AG08395 (cell line): ENCODE measurements at regions not wholly inside any gene's neighbourhood (a gene's known extent, or its start where the extent isn't known, plus 50 kb on each side); places are given as distances from the start of the nearest gene placed in this dataset.

Experiments
- DNase-seq: peaks from one replicate; pipeline ENCODE4 v3.0.0; 2012; ENCODE audit warnings: mixed read lengths, low spot score

- DNase-seq: no peak
Observed at GRCh38 chr6:98463038-98464000, 371.1 kb upstream of the POU3F2 start.

DNA sequence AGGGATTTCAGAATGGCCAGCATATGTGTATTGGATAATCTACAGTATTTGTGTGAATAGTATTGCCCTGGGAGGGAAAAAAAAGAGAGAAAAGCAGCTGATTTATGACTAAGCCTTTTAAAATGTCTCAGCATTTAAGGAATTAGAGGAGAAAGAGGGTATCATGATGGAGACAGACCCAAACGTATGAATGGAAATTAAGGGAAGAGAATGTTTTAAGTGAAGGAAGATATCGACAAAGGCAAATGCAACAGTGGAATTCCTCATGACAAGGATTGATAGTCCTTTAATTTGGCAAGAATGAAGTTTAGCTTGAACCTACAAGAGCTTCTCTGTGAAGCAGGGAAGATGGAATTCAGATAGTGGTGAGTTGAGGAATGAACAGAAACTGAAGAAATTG lies 367.3 kb upstream of the POU3F2 start:
- DNase-seq: no peak

DNA sequence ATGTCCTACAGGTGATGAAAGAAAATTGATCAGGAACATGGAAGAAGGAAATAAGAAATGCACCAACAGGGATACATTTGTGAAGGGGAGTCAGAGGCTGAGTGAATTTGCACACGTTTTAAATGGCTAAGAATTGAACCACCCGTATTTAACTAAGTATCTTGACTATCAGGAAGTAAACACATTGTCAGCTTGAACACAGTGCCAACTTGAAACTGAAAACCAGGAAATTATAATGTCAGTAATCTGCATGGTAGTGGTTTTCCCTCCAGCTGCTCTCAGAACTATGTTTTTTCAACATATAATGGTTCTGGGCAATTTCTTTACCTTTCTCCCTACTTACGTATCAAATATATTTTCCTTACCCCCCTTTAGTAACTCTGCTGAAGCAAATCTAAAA lies 366.5 kb upstream of the POU3F2 start:
- no peak for DNase-seq

DNA sequence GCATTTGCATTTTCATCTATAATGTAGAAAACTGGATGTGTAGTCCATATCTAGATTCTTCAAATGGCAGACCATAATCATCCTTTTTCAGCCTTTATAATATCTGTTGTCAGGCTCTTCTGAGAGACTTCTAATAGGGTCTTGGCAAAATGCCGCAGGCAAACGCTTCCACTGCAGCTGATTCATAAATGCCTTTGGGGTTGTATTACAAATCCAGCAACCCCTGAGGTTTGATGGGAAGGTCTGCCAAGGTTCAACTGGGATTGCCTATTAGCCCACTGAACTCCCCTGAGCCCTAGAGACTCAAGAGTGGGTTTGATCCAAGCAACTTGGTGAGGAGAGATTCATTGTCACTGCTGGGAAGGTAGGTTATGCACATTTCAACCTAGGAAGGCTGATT lies 365.2 kb upstream of the POU3F2 start:
- no peak for DNase-seq

- no peak for DNase-seq
Observed at GRCh38 chr6:98470821-98471220, 363.6 kb upstream of the POU3F2 start.

GRCh38 chr6:98471444-98471843 lies 362.9 kb upstream of the POU3F2 start:
- DNase-seq: no peak

DNA sequence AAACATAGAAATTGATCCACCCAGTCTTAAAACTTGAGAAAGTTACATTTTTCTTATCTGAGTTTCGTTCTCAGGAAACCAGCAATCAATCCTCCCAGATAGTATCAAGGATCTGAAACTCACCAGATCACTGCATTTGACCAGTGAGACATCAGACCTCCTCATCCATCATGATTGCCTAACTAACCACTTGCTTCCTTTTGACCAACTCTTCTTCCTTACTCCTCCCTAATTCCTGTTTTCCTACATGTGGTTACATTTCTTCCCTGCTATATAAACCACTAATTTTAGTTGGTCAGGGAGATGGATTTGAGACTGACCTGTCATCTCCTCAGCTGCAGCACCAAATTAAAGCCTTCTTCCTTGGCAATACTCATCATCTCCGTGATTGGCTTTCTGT lies 357.1 kb upstream of the POU3F2 start:
- no peak for DNase-seq

DNA sequence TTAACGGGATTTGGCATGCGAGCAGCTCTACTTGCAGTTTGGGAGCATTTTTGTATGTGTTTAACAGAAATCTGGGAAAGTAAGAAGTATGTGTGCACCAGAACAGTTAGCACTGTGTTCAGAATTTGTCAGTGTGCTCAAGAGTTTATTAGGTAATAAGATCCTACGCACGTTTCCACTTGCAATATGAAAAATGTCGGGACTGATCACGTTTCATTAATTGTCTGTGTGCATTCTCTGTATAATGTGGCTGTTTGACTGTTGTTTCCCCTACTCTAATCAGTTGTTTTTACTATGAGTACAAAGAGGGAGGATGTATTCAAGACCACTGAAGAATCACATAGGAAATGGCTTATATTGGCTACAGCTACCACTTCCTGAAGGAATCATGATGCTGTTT lies 349.7 kb upstream of the POU3F2 start:
- no peak for DNase-seq

DNA sequence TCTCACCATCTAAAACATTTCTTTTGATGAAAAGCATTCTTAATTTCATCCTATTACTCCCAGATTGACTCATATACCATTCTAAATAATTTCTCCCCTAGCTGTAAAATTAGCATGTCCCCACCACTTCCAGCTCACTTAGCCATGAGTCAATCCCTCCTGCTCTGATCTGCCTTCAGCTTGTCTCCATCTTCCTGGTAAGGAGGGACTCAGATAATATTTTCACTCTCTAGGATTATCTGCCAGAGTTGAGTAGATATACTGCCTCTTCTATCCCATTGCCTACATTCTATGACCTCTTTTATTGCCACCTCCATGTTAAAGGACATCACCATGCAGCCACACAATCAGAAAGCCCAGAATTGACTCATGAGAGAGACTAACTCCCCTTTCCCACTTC lies 348.8 kb upstream of the POU3F2 start:
- DNase-seq: no peak

DNA sequence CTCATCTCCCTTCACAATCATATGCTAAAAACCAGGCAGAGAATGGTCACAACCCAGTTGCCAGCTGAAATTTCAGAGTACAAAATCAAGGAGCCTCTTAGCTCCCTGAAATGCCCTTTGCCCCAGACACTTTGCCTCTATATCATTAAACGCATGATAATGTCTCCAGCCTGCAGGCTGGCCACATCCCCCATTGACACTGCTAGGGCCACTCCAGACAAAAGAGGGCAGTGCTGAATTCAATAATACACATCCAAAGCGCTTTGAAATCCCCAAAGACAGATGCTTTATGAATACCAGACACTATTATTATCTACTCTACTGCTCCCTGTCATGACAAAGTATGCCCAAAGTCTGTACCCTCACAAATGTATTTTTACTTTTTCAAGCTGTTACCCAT lies 348.3 kb upstream of the POU3F2 start:
- DNase-seq: no peak

DNA sequence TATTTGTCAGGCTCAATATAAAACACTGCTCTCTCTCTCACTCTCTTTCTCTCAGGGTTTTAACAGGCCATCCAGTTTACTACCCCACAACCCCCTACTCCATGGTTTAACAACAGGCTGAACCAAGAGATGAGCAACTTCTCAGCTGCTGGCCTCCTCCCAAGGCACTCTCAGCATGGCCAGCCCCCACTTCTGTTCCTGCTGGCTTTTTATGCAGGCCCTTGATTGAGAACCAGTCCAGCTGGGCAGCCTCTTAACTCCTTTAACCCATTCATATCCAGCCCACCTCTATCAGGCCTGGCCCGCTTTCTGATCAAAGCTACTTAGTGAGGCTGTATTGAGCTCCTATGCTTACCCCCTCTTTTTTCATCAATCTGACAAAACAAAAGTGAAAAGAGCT lies 346.8 kb upstream of the POU3F2 start:
- no peak for DNase-seq

GRCh38 chr6:98498144-98498775 lies 336.1 kb upstream of the POU3F2 start:
- no peak for DNase-seq

GRCh38 chr6:98498866-98499265 lies 335.5 kb upstream of the POU3F2 start:
- DNase-seq: no peak

DNA sequence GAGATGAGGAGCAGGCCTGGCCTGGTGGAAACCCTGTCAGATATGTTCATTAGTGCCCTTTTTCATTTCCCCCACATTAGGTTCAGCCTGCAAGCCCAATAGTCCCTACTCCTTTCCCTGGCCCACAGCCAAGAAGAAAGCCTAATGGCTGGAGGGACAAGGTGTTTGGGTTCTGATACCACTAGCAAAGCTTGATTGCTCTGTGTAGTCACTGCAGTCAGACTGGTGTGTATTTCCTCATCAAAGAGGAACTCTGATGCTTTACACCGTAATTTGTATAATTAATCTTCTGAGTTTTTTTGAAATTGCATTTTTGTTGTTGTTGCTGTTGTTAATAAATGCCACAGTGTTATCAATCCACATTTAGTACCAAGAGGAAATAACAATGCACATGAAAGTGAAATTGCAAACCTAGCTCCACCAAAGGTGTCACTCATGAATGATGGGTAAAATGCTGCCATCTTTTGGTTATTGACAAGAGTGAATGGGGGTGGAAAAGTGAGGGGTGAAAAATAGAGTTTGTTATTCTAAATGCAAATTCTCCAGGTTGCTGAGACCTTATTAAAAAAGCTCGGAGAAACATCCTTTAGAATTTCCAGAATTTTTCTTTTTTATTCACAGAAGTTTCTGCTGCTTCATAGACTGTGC lies 320.2 kb upstream of the POU3F2 start:
- no peak for DNase-seq

DNA sequence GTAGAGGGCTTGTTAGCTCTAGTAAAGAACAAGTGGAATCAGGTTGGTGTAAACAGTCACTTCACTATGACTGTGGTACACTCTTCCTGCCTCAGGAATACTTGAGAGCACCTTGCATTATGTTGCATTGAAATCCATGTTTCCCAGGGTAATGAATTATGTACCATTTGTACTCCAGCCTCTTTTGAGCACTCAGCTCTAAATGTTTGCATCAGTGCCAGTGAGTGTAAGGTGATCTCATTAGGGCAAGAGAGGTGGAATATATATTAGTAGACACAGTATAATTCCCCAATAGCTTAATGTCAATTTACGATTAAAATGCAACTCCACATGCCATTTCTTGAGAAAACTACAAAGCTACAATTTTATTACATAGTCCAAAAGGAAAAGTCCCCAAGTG lies 319.6 kb upstream of the POU3F2 start:
- no peak for DNase-seq

DNA sequence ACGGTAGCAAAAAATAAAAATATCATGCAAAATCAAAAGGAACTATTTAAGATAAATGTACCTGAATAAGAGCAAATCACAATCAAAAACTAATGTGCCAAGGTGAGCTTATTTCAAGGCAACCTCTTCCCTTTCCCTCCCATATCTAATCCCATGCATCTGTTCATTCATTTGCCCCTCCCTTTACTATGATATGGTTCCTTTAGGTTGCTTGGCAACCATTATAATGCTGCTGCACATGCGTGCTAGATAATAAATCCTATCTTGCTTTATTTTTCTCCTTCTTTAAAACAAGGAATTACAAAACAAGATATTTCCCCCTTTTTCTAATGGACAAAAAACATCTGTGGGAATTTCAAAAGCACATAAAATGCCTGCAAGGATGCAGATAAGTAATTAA lies 318.2 kb upstream of the POU3F2 start:
- no peak for DNase-seq

DNA sequence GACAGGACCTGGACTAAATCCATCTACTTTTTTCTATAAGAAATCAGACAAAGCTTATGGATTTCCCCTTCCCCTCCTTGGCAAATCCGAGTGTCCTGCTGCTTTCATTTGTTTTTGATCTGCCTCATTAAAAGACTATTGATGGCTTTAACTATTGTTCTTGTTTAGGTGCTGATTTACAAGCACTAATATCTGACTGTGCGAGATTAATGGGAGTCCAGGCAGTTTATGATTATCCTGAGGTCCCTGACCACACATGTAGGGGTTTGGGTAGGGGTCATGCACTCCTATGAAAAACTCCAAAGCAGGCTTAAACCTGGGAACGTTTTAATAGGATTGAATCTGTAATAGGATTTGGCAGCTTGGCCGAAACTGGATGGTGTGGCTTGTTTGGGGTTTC lies 317.5 kb upstream of the POU3F2 start:
- DNase-seq: no peak

DNA sequence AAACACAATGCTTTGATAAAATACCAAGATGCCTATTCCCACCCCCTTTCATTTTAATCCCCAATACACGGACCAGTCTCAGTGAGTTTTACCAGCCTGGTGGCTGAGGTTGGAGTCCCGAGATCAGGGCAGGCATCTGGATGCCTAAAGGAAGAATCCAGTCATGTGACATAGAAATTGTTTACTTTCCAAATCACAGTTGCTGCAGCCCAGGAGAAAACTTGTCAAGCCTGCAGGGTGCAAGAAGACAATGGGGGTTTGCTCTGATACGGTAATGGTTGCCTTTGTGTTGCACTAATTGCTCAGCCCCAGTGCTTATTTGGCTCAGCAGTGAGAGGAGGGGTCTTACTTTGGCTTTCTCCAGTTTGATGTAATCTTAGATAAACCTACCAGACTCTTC lies 308.5 kb upstream of the POU3F2 start:
- DNase-seq: no peak

DNA sequence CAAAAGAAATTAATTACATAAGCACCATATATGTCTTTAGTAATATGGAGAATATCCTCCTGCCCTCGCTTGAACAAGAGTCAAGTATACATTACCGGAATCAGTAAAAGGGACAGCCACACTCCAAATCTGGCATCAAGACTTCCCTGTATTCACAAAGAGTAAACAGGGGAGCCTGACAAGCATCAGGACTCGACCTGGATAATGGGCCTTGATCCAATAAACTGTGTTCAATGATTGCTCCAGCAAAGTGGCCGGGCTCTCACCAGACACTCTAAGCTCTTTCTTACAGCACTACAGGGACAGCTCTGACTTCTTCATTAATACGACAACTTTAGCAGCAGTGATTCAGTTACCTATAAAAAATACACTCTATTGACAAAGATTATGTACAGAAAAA lies 307.9 kb upstream of the POU3F2 start:
- DNase-seq: no peak

DNA sequence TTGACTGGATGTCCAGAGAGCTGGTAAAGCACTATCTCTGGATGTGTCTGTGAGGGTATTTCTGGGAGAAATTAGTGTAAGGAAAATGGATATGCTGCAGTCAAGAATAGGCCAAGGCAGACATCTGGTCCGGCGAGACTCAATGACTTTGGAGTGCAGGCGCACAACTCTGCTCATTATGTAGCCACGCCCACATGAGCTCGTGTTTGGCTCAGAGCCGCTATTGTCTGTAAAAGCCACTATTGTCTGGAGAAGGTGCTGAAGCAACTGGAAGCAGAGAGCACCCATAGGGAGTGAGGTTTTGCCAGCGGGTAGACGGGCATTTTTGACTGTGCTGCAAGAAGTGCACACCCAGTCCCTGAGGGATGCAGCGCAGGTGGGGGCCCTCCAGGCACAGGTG lies 305.0 kb upstream of the POU3F2 start:
- DNase-seq: no peak

GRCh38 chr6:98530732-98531131 lies 303.6 kb upstream of the POU3F2 start:
- no peak for DNase-seq

DNA sequence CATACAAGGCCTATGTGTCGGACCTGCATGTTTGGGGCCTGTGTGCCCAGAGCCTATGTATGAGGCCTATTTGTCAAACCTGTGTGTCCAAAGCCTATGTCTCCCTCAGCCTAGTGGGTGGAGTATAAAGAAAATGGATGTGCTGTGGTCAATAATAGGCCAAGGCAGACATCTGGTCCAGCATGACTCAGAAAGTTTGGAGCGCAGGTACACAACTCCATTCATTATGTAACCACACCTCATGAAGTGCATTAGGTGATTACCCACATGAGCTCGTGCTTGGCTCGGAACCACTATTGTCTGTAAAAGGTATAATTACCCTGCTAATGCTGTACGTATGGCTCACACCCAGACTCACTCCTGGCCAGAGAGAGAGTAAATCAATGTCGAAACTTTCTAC lies 302.4 kb upstream of the POU3F2 start:
- DNase-seq: no peak

GRCh38 chr6:98539741-98540140 lies 294.6 kb upstream of the POU3F2 start:
- DNase-seq: no peak
